BJ (cell line): ENCODE measurements at regions not wholly inside any gene's neighbourhood (a gene's known extent, or its start where the extent isn't known, plus 50 kb on each side); places are given as distances from the start of the nearest gene placed in this dataset.

Source experiments
- CTCF ChIA-PET: fragments of 350-600 bp; formaldehyde crosslinking; extraction: SDS; loops from one replicate; lab custom pipeline; 2021; ENCODE audit warnings: antibody characterized with exemption, inconsistent platforms; lab: Yijun Ruan, JAX
- POLR2A ChIA-PET: fragments of 300-600 bp; sonication (Branson Sonifier 250); formaldehyde crosslinking; extraction: SDS; loops from one replicate; lab custom pipeline; 2021; ENCODE audit warnings: antibody characterized with exemption; lab: Charles Lee
- DNase-seq: peaks from one replicate; pipeline ENCODE4 v3.0.0-alpha.2; 2011; ENCODE audit warnings: low read depth
- H3K27me3 ChIP-seq: 2 replicates; pipeline ENCODE4 v1.6.0; 2011; ENCODE audit warnings: low read length; ENCODE audit not compliant: control insufficient read depth, insufficient read depth
- H3K36me3 ChIP-seq: 2 replicates; pipeline ENCODE4 v1.5.1; 2011; ENCODE audit warnings: low read length; ENCODE audit not compliant: control insufficient read depth, insufficient read depth
- H3K4me3 ChIP-seq: 2 replicates; pipeline ENCODE4 v1.5.1; 2011; ENCODE audit warnings: low read depth, mild to moderate bottlenecking, control low read depth, low read length
- CTCF ChIP-seq: IDR thresholded peaks from 2 replicates; pipeline ENCODE4 v1.5.1; 2011; ENCODE audit warnings: low read depth, mild to moderate bottlenecking, control low read depth, inconsistent platforms, low read length, moderate library complexity; ENCODE audit not compliant: insufficient read depth

GRCh38 chr5:167778228-167778627, 513.2 kb upstream of the WWC1 start:
- POLR2A ChIA-PET, result no interaction called here
- Histone ChIP-seq H3K27me3 (no peaks in the 10 kb centered on the region), H3K36me3 (no peaks in the 10 kb centered on the region), H3K4me3 (no peak overlapping the region)
- no peak for DNase-seq
- CTCF ChIA-PET, result no interaction called here
- no peak for TF ChIP-seq CTCF

GRCh38 chr5:167779644-167780043, 511.8 kb upstream of the WWC1 start:
- no peak overlapping the region for H3K4me3 ChIP-seq
- H3K36me3 ChIP-seq, result no peaks in the 10 kb centered on the region
- H3K27me3 ChIP-seq, result no peaks in the 10 kb centered on the region
- POLR2A ChIA-PET, result no interaction called here
- no peak for TF ChIP-seq CTCF
- DNase-seq, result no peak
- CTCF ChIA-PET, result interaction anchor here (0.8 kb wide), 1 partner anchor 9 kb away, joined by 3 read pairs; no protein-coding TSS in a partner anchor

GRCh38 chr5:167780177-167780576, 511.3 kb upstream of the WWC1 start:
- no peaks in the 10 kb centered on the region for H3K27me3 ChIP-seq
- H3K36me3 ChIP-seq, result no peaks in the 10 kb centered on the region
- TF ChIP-seq CTCF, result no peak
- H3K4me3 ChIP-seq, result no peak overlapping the region
- ChIA-PET CTCF (no interaction called here), POLR2A (no interaction called here)
- DNase-seq, result no peak

- no peak for DNase-seq
- Histone ChIP-seq H3K27me3 (no peaks in the 10 kb centered on the region), H3K4me3 (no peak overlapping the region), H3K36me3 (no peaks in the 10 kb centered on the region)
- no peak for TF ChIP-seq CTCF
- CTCF ChIA-PET, result no interaction called here
- POLR2A ChIA-PET, result no interaction called here
Measured at GRCh38 chr5:167783145-167783817, 508.2 kb upstream of the WWC1 start.

GRCh38 chr5:167785106-167785505, 506.3 kb upstream of the WWC1 start:
- TF ChIP-seq CTCF, result no peak
- ChIA-PET CTCF (no interaction called here), POLR2A (no interaction called here)
- no peak for DNase-seq
- no peaks in the 10 kb centered on the region for H3K27me3 ChIP-seq
- H3K36me3 ChIP-seq, result no peaks in the 10 kb centered on the region
- H3K4me3 ChIP-seq, result no peak overlapping the region
